Endothelial cell (in vitro differentiated cells): ENCODE measurements at regions not wholly inside any gene's neighbourhood (a gene's known extent, or its start where the extent isn't known, plus 50 kb on each side); places are given as distances from the start of the nearest gene placed in this dataset.
A peak's percentile ranks its signal among the peaks of the same experiment; 100 is the strongest.

Experiments
- DNase-seq: peaks from one replicate; pipeline ENCODE4 v3.0.0; 2021; ENCODE audit warnings: low spot score
- H3K27ac Mint-ChIP-seq: one replicate; pipeline ENCODE4 v1.8.0; 2021; ENCODE audit warnings: mixed read lengths, inconsistent platforms; ENCODE audit not compliant: unreplicated experiment
- H3K27me3 Mint-ChIP-seq: one replicate; pipeline ENCODE4 v1.8.0; 2021; ENCODE audit warnings: mild to moderate bottlenecking, moderate library complexity, mixed read lengths, inconsistent platforms; ENCODE audit not compliant: unreplicated experiment
- H3K36me3 Mint-ChIP-seq: one replicate; pipeline ENCODE4 v1.8.0; 2021; ENCODE audit warnings: mild to moderate bottlenecking, low read depth, mixed read lengths, inconsistent platforms; ENCODE audit not compliant: unreplicated experiment
- H3K4me1 Mint-ChIP-seq: one replicate; pipeline ENCODE4 v1.8.0; 2021; ENCODE audit warnings: mild to moderate bottlenecking, mixed read lengths, inconsistent platforms; ENCODE audit not compliant: unreplicated experiment
- H3K4me3 Mint-ChIP-seq: one replicate; pipeline ENCODE4 v1.8.0; 2021; ENCODE audit warnings: mild to moderate bottlenecking, mixed read lengths, inconsistent platforms; ENCODE audit not compliant: unreplicated experiment
- H3K9me3 Mint-ChIP-seq: one replicate; pipeline ENCODE4 v1.8.0; 2021; ENCODE audit warnings: mixed read lengths, inconsistent platforms; ENCODE audit not compliant: unreplicated experiment
- CTCF ChIP-seq: fragments of 200-600 bp; sonication (generic); IDR thresholded peaks from one replicate; pipeline ENCODE4 v1.5.0; 2021; ENCODE audit warnings: antibody characterized with exemption; ENCODE audit not compliant: unreplicated experiment

GRCh38 chr17:64783556-64784352, 121.6 kb upstream of the SMURF2 start:
- H3K4me1 Mint-ChIP-seq = peaks cover 25% of the 10 kb centered on the region
- H3K4me3 Mint-ChIP-seq = no peak overlapping the region
- no peak overlapping the region for H3K27ac Mint-ChIP-seq
- H3K27me3 Mint-ChIP-seq = peaks cover 19% of the 10 kb centered on the region
- H3K9me3 Mint-ChIP-seq = no peaks in the 10 kb centered on the region
- DNase-seq = no peak
- H3K36me3 Mint-ChIP-seq = peaks cover 22% of the 10 kb centered on the region
- TF ChIP-seq CTCF = no peak

GRCh38 chr17:64783031-64783461, 120.9 kb upstream of the SMURF2 start:
- DNase-seq = no peak
- H3K27ac Mint-ChIP-seq = peak overlapping the region; percentile 98
- TF ChIP-seq CTCF = no peak
- H3K4me1 Mint-ChIP-seq = peaks cover 25% of the 10 kb centered on the region
- H3K4me3 Mint-ChIP-seq = no peak overlapping the region
- H3K9me3 Mint-ChIP-seq = no peaks in the 10 kb centered on the region
- H3K36me3 Mint-ChIP-seq = peaks cover 23% of the 10 kb centered on the region
- H3K27me3 Mint-ChIP-seq = peaks cover 19% of the 10 kb centered on the region

- DNase-seq = no peak
- TF ChIP-seq CTCF = no peak
- Mint-ChIP-seq H3K9me3 (no peaks in the 10 kb centered on the region), H3K27me3 (peaks cover 26% of the 10 kb centered on the region), H3K36me3 (peaks cover 26% of the 10 kb centered on the region), H3K27ac (peak overlapping the region; percentile 98), H3K4me3 (peak overlapping the region; percentile 87), H3K4me1 (peaks cover 33% of the 10 kb centered on the region)
These were observed 119.9 kb upstream of the SMURF2 start for GRCh38 chr17:64781810-64782555.

GRCh38 chr17:64781014-64781756, 119.1 kb upstream of the SMURF2 start:
- peak; percentile 81 for DNase-seq
- H3K27me3 Mint-ChIP-seq = peaks cover 26% of the 10 kb centered on the region

More at GRCh38 chr17:64781014-64781756, 119.1 kb upstream of the SMURF2 start:
- TF ChIP-seq CTCF = no peak
- Mint-ChIP-seq H3K4me3 (peak overlapping the region; percentile 94), H3K27ac (peak overlapping the region; percentile 86), H3K9me3 (no peaks in the 10 kb centered on the region), H3K36me3 (peaks cover 21% of the 10 kb centered on the region), H3K4me1 (peaks cover 37% of the 10 kb centered on the region)
